Right atrium auricular region (tissue), 2 donors: ENCODE measurements at regions not wholly inside any gene's neighbourhood (a gene's known extent, or its start where the extent isn't known, plus 50 kb on each side); places are given as distances from the start of the nearest gene placed in this dataset.
A peak's percentile ranks its signal among the peaks of the same experiment; 100 is the strongest.

ENCODE experiments used
- DNase-seq: peaks from one replicate; pipeline ENCODE4 v3.0.0-alpha.2; 2019; ENCODE audit warnings: low spot score
- H3K27ac ChIP-seq, 2 donors: fragments of 200-600 bp; sonication (generic); 1 replicate in 1 of 2; 2 replicates in 1 of 2; pipeline ENCODE4 v1.5.1; 2016 to 2019
- H3K27me3 ChIP-seq, 2 donors: fragments of 200-600 bp; sonication (generic); one replicate each; pipeline versions ENCODE4 v1.5.1 to v1.6.0; 2017 to 2019
- H3K36me3 ChIP-seq: fragments of 200-600 bp; sonication (generic); one replicate; pipeline ENCODE4 v1.5.1; 2016
- H3K4me1 ChIP-seq, 2 donors: fragments of 200-600 bp; sonication (generic); one replicate each; pipeline versions ENCODE4 v1.5.1 to v1.6.0; 2017 to 2019
- H3K4me3 ChIP-seq, 2 donors: fragments of 200-600 bp; sonication (generic); 1 replicate in 1 of 2; 2 replicates in 1 of 2; pipeline ENCODE4 v1.5.1; 2017 to 2019; ENCODE audit warnings: mild to moderate bottlenecking in 1 of 2, moderate library complexity in 1 of 2
- H3K9me3 ChIP-seq, 2 donors: fragments of 200-600 bp; sonication (generic); one replicate each; pipeline ENCODE4 v1.5.1; 2019
- CTCF ChIP-seq, 2 donors: fragments of 200-600 bp; sonication (generic); IDR thresholded peaks; one replicate each; pipeline ENCODE4 v1.5.1; 2019; ENCODE audit warnings: antibody characterized with exemption in 2 of 2

- no peaks in the 10 kb centered on the region for H3K9me3 ChIP-seq
- H3K4me3 ChIP-seq, result no peak overlapping the region
- no peak overlapping the region for H3K27ac ChIP-seq
- no peak for DNase-seq
- no peaks in the 10 kb centered on the region for H3K36me3 ChIP-seq
- no peak for TF ChIP-seq CTCF (IDR thresholded peaks at IDR 0.05)
- H3K4me1 ChIP-seq, result no peaks in the 10 kb centered on the region
- no peaks in the 10 kb centered on the region for H3K27me3 ChIP-seq
Observed at GRCh38 chr2:121019756-121020155, 265.2 kb downstream of the TFCP2L1 start.

DNA sequence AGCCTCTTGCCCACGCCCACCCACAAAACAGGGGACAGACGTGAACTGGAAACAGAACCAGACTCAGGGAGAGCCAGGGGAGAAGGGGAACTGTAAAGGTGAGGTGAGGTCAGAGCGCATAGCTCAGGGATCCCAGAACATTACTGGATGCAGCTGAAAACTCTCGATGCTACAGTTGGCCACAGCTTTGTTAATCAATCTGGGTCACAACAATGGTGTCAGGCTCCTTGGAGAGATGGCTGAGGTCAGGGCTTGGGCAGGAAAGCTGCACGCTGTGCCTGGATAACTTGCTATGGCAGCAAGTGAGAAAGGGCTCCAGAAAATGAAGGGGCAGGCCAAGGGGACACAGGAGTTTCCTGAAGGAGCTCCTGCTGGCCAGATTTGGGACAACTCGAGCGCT lies 263.3 kb downstream of the TFCP2L1 start:
- Histone ChIP-seq H3K27me3 (no peaks in the 10 kb centered on the region), H3K27ac (no peak overlapping the region), H3K4me3 (no peak overlapping the region), H3K4me1 (no peaks in the 10 kb centered on the region), H3K9me3 (no peaks in the 10 kb centered on the region), H3K36me3 (no peaks in the 10 kb centered on the region)
- no peak for DNase-seq
- TF ChIP-seq CTCF (IDR thresholded peaks at IDR 0.05), result no peak

- Histone ChIP-seq H3K36me3 (no peaks in the 10 kb centered on the region), H3K27me3 (no peaks in the 10 kb centered on the region), H3K4me3 (no peak overlapping the region), H3K27ac (no peak overlapping the region), H3K9me3 (peaks cover 0 to 9% of the 10 kb centered on the region in 2 donors), H3K4me1 (no peaks in the 10 kb centered on the region)
- DNase-seq, result no peak
- no peak for TF ChIP-seq CTCF (IDR thresholded peaks at IDR 0.05)
Observed at GRCh38 chr2:121028577-121028976, 256.4 kb downstream of the TFCP2L1 start.

- Histone ChIP-seq H3K9me3 (peaks cover 0 to 9% of the 10 kb centered on the region in 2 donors), H3K27me3 (no peaks in the 10 kb centered on the region), H3K4me1 (no peaks in the 10 kb centered on the region), H3K4me3 (no peak overlapping the region), H3K27ac (no peak overlapping the region), H3K36me3 (no peaks in the 10 kb centered on the region)
- no peak for TF ChIP-seq CTCF (IDR thresholded peaks at IDR 0.05)
- no peak for DNase-seq
Observed at GRCh38 chr2:121030523-121030922, 254.5 kb downstream of the TFCP2L1 start.

DNA sequence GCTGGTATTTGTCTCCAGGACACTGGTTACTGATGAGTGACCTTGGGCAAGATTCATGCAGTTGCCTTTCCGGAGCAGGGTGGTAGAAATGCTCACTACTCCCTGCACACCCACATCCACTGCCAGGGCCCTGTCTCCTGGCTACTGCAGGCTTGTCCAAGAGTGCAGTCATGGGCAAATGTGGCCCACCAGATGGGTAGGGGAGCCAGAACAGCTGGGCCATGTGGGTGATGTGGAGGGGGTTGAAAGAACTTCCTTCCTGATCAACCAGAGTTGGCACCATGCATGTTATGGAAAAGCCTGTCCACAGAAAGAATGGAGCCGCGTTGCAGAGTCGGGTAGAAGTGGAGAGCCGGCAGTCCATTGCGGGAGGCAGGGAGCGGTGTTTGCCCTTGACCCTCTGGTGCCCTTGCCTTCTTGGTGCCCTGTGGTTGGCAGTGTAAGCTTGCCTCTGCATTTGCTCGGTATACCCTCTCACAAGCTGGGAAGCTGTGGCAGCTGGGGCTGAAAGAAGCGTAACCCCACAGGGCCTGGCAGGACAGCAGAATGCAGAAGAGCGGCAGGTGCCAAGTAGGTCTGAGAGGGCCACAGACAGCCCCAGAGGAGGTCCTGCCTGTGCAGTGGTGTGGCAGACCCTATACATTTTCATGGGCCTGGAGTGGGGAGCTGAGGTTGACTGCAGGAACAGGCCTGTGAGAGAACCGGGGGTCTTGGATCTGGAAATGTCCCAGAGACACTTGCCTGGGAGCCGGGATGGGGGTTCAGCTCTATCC lies 253.2 kb downstream of the TFCP2L1 start:
- Histone ChIP-seq H3K4me3 (no peak overlapping the region), H3K9me3 (peaks cover 0 to 9% of the 10 kb centered on the region in 2 donors), H3K27me3 (no peaks in the 10 kb centered on the region), H3K36me3 (no peaks in the 10 kb centered on the region), H3K4me1 (no peaks in the 10 kb centered on the region), H3K27ac (no peak overlapping the region)
- no peak for TF ChIP-seq CTCF (IDR thresholded peaks at IDR 0.05)
- peak; percentile 51 for DNase-seq
